Keratinocyte (primary cell): ENCODE measurements at regions not wholly inside any gene's neighbourhood (a gene's known extent, or its start where the extent isn't known, plus 50 kb on each side); places are given as distances from the start of the nearest gene placed in this dataset.

ENCODE experiments used
- DNase-seq: peaks from one replicate; pipeline ENCODE4 v3.0.0-alpha.2; 2011; ENCODE audit warnings: low read depth, missing footprints, low spot score
- FAIRE-seq: peaks from 2 replicates; lab custom pipeline; 2011; peaks lifted over from hg19 to GRCh38; lab: Jason Lieb, UNC
- H2AFZ ChIP-seq: 2 replicates; pipeline ENCODE4 v1.6.0; 2012; ENCODE audit warnings: low read length, control low read depth, inconsistent platforms; ENCODE audit not compliant: control insufficient read depth
- H3K27ac ChIP-seq: 2 replicates; pipeline ENCODE4 v1.5.1; 2011; ENCODE audit warnings: low read length; ENCODE audit not compliant: control insufficient read depth, insufficient read depth
- H3K27me3 ChIP-seq: 3 replicates; pipeline ENCODE4 v1.6.0; 2011; ENCODE audit warnings: low read length; ENCODE audit not compliant: control insufficient read depth, insufficient read depth; ENCODE audit errors: extremely low read depth
- H3K36me3 ChIP-seq, 2 experiments: 2 replicates in 1 of 2; 3 replicates in 1 of 2; pipeline ENCODE4 v1.5.1; 2011; ENCODE audit warnings: low read length in 2 of 2, mild to moderate bottlenecking in 1 of 2; ENCODE audit not compliant: control insufficient read depth in 2 of 2, insufficient read depth in 2 of 2; ENCODE audit errors: extremely low read depth in 1 of 2
- H3K4me1 ChIP-seq: 3 replicates; pipeline ENCODE4 v1.5.1; 2011; ENCODE audit warnings: low read length; ENCODE audit not compliant: control insufficient read depth, insufficient read depth; ENCODE audit errors: extremely low read depth
- H3K4me2 ChIP-seq: 3 replicates; pipeline ENCODE4 v1.6.0; 2011; ENCODE audit warnings: low read depth, low read length; ENCODE audit not compliant: control insufficient read depth, insufficient read depth; ENCODE audit errors: extremely low read depth
- H3K4me3 ChIP-seq, 3 experiments: fragments of 200-600 bp in 1 of 3; sonication (generic) in 1 of 3; 2 replicates in 2 of 3; 3 replicates in 1 of 3; pipeline ENCODE4 v1.5.1; 2011 to 2016; ENCODE audit warnings: low read length in 3 of 3, mild to moderate bottlenecking in 3 of 3, control low read depth in 2 of 3, inconsistent platforms in 1 of 3, low read depth in 1 of 3, mixed read lengths in 1 of 3, mixed run types in 1 of 3, moderate library complexity in 1 of 3; ENCODE audit not compliant: control insufficient read depth in 2 of 3, insufficient read depth in 2 of 3; ENCODE audit errors: extremely low read depth in 1 of 3
- H3K79me2 ChIP-seq: 2 replicates; pipeline ENCODE4 v1.6.0; 2012; ENCODE audit warnings: low read length; ENCODE audit not compliant: control insufficient read depth, insufficient read depth
- H3K9ac ChIP-seq: 3 replicates; pipeline ENCODE4 v1.6.0; 2011; ENCODE audit warnings: low read length; ENCODE audit not compliant: control insufficient read depth, insufficient read depth; ENCODE audit errors: extremely low read depth
- H3K9me1 ChIP-seq: 3 replicates; pipeline ENCODE4 v1.6.0; 2011; ENCODE audit warnings: low read length; ENCODE audit not compliant: control insufficient read depth, insufficient read depth; ENCODE audit errors: extremely low read depth
- H3K9me3 ChIP-seq: 2 replicates; pipeline ENCODE4 v1.5.1; 2012; ENCODE audit warnings: low read depth, low read length; ENCODE audit not compliant: control insufficient read depth
- H4K20me1 ChIP-seq: 3 replicates; pipeline ENCODE4 v1.6.0; 2011; ENCODE audit warnings: low read length; ENCODE audit not compliant: control insufficient read depth, insufficient read depth; ENCODE audit errors: extremely low read depth
- CTCF ChIP-seq, 3 experiments: IDR thresholded peaks in 1 of 3; conservative IDR thresholded peaks in 1 of 3; optimal IDR thresholded peaks in 1 of 3; 2 replicates in 2 of 3; 3 replicates in 1 of 3; pipeline versions ENCODE3 to v1.5.1; 2011; ENCODE audit warnings: low read length in 3 of 3, mild to moderate bottlenecking in 3 of 3, moderate library complexity in 2 of 3, control low read depth in 1 of 3, inconsistent platforms in 1 of 3; ENCODE audit not compliant: insufficient read depth in 2 of 3; ENCODE audit errors: extremely low read depth in 1 of 3
- EZH2 ChIP-seq: IDR thresholded peaks from one replicate; pipeline ENCODE4 v1.6.1; 2012; ENCODE audit warnings: inconsistent platforms, mild to moderate bottlenecking, low read length, moderate library complexity
- dilution Hi-C: fragments of 300-500 bp; cut with MboI; formaldehyde crosslinking; loops from one replicate; pipeline ENCODE4 v1.7.0; 2020; ENCODE audit warnings: low sequenced_read_pairs; ENCODE audit not compliant: extremely low pct_ligation_motif_present

DNA sequence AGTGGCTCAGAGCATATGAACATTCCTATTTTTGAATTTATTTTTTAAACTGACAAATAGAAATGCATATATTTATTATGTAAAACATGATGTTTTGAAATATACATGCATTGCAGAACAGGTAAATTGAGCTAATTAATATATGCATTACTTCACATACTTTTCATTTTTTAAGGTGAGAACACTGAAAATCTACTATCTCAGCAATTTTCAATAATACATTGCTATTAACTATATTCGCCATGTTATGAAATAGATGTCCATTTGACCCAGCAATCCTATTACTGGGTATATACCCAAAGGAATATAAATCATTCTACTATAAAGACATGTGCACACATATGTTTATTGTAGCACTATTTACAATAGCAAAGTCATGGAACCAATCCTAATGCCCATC lies 717.7 kb upstream of the PIK3C3 start:
- Histone ChIP-seq H3K4me2 (no peak overlapping the region), H3K27ac (no peak overlapping the region), H2AFZ (no peak overlapping the region), H3K9me1 (no peaks in the 10 kb centered on the region), H4K20me1 (no peaks in the 10 kb centered on the region), H3K9me3 (no peaks in the 10 kb centered on the region), H3K79me2 (no peaks in the 10 kb centered on the region), H3K36me3 (no peaks in the 10 kb centered on the region), H3K4me1 (no peaks in the 10 kb centered on the region), H3K4me3 (no peak overlapping the region), H3K9ac (no peak overlapping the region), H3K27me3 (no peaks in the 10 kb centered on the region)
- dilution Hi-C loops = no loop called here
- FAIRE-seq (no peak), DNase-seq (no peak)
- TF ChIP-seq EZH2 (no peak), CTCF (optimal IDR thresholded peaks at IDR 0.05 in 1 of 3, IDR thresholded peaks at IDR 0.05 in 1 of 3, conservative IDR thresholded peaks at IDR 0.05 in 1 of 3; ENCODE audit: extremely low read depth in 1 of 3, insufficient read depth in 2 of 3, low read length in 3 of 3) (no peak)

DNA sequence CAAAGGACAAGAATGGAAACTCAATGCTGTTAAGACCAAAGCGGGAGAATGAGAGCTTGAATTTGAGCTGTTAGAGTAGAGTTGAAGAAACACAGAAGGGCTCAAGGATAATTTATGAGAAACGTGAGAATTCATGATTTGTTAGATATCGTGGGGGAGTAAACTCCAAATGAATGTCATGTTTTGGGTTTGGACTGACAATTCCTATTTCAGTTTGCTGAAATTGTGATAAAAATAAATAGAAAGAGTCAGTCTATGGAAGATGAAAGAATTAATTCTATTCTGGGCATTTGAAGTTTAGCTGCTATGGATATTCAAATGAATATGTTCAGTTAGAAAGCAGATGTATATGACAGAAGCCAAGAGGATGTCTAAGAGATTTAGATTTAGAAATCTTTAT lies 723.4 kb upstream of the PIK3C3 start:
- Histone ChIP-seq H3K79me2 (no peaks in the 10 kb centered on the region), H3K9ac (no peak overlapping the region), H2AFZ (no peak overlapping the region), H3K36me3 (no peaks in the 10 kb centered on the region), H4K20me1 (no peaks in the 10 kb centered on the region), H3K27ac (no peak overlapping the region), H3K9me1 (no peaks in the 10 kb centered on the region), H3K27me3 (no peaks in the 10 kb centered on the region), H3K4me2 (no peak overlapping the region), H3K4me1 (peaks cover 4% of the 10 kb centered on the region), H3K9me3 (no peaks in the 10 kb centered on the region), H3K4me3 (no peak overlapping the region)
- dilution Hi-C loops = no loop called here
- DNase-seq = no peak
- FAIRE-seq = no peak
- no peak for TF ChIP-seq EZH2
- no peak for TF ChIP-seq CTCF (optimal IDR thresholded peaks at IDR 0.05 in 1 of 3, IDR thresholded peaks at IDR 0.05 in 1 of 3, conservative IDR thresholded peaks at IDR 0.05 in 1 of 3; ENCODE audit: extremely low read depth in 1 of 3, insufficient read depth in 2 of 3, low read length in 3 of 3)
